H4 (cell line): ENCODE measurements at regions not wholly inside any gene's neighbourhood (a gene's known extent, or its start where the extent isn't known, plus 50 kb on each side); places are given as distances from the start of the nearest gene placed in this dataset.
"Not testable (repeated sequence)": the region's sequence is repeated elsewhere in the genome, so short reads cannot be mapped to it uniquely, and the experiment has no call there.

Source experiments
- DNase-seq: peaks from one replicate; pipeline ENCODE4 v3.0.0-alpha.2; 2015; ENCODE audit warnings: low spot score

DNA sequence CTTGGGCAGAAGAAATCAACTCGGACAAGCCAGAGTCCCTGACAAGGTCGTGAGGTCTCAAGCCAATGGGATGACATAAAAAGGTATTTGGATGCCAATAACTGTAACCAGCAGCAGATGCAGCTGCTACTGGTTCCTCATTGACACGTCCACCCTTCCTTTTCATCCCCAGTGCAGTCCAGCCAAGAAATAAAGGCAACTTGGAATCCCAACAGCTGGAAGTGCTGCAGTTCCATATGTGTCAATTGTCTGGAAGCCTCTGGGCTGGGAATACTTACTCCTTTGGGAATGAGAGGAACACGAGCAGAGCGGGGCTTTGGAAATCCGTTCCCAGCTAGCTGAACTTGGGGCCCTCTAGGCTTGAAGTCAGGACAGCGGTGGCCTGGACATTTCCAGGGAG lies 360.4 kb upstream of the ZFHX3 start:
- DNase-seq = no peak

DNA sequence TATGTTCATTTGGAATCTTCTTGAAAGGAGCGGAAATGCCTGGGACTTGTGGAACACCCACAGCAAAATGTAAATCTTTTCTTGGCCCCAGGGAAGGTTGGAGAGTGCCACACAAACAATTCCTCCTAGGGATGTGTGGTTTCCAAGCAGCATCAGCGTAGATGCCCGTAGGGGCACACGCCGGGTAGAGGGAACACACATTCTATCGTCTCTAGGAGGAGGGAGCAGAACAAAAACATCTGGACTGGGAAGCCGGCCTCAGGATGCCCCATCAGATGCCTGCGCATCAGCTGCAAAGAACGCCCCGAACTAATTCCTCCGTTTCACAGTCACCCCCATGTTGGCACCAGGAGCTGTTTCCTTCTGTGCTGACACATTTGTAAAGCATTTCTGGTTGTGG lies 357.9 kb upstream of the ZFHX3 start:
- no peak for DNase-seq

DNA sequence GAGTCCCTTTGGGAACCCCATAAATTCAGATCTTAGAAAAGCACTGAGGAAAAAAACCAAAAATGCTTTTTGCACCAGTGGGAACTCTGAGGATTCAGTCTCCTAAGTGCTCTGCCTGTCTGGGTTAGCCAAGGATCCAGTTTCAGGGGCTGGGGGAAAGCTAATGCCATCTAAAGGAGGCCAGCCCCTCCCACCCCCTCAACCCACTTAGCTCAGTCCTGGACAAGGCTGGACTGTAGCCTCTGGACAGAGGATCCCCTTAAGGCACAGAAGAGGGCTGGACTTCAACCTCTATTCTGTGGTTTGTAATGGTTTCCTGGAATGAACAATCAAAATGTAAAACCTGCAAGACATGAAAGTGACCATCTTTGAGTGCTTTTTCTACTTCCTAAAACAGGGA lies 356.1 kb upstream of the ZFHX3 start:
- DNase-seq = no peak

DNA sequence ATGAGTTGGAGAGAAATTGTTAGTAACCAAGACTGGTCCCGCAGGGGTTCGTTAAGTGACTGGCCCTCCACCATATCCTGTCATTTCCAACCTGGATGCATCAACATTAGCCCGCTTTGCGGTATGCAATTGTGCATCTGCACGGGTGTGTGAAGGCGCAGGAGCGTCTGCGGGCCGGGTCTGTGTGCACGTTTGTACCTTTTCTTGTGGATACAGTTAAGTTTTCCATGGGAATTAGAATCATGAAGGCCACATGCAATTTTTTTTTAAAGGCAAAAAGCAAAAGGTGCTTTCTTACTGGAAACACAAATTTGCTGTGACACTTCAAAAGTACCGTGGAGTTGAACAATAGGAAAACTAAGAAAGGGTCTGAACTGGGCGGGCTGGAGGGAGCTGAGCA lies 355.4 kb upstream of the ZFHX3 start:
- no peak for DNase-seq

DNA sequence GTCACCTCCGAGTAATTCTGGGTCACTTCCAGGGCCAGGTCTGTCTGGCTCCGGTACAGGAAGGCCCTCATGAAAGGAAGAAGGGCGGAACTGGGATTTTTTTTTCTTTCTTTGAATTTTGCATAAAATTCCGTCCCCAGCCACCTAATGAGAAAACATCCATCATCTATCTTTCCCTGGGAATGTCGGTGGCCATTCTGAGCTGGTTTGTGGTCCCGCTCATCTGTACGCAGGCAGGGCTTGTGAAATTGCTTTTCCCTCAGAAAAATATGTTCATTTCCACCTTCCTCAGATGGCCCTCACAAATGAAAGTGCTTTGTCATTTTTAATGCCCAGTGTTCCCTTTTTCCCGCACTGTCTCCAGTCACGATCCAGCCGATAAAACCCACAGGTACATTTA lies 353.0 kb upstream of the ZFHX3 start:
- no peak for DNase-seq

DNA sequence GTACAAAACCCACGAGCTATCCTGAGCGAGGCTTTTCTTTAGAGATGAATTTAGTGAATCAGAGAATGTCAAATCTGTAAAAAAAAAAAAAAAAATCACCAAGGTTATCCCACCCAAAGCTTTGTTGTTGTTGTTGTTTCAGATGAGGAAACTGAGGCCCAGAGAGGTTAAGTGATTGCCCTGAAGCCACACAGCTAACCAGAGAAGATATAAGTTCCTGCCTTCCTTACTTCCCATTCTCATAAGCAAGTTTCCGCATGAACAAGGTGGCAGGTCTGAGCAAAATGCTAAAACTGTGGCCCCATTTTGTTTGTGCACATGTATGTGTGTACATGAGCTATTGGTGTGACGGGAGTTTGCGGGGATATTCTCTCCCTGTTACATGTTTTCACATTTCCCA lies 352.1 kb upstream of the ZFHX3 start:
- no peak for DNase-seq

DNA sequence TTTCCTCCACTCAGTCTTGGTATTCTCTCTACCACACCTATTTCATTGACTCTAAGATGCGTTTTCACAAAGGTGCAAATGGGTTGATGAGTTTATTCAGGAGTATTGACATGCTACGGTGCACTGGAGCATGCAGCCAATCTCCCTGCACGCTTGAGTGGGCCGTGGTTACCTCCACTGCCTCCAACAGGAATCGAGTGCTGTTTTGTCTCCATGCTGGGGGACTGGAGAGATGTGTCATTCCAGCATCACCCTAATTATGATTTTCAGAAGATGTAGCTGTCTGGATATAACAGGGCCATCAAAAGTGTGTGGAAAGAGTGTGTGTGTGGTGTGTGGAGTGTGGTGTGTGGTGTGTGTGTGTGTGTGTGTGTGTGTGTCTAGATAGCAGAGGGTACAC lies 351.6 kb upstream of the ZFHX3 start:
- no peak for DNase-seq

DNA sequence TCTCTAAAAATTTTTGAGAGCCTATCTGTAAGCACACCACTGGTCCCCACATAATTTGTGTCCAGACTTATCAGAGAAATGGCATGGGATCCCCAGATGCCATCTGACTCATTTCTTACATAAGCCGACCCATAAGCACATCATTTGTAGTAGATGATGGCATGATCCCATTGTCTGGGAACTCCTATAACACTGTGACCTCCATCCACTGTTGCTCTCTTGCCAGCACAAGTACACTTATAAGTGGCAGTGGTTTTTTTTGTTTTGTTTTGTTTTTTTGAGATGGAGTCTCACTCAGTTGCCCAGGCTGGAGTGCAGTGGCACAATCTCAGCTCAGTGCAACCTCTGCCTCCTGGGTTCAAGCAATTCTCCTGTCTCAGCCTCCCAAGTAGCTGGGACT lies 350.7 kb upstream of the ZFHX3 start:
- DNase-seq = not testable (repeated sequence)

DNA sequence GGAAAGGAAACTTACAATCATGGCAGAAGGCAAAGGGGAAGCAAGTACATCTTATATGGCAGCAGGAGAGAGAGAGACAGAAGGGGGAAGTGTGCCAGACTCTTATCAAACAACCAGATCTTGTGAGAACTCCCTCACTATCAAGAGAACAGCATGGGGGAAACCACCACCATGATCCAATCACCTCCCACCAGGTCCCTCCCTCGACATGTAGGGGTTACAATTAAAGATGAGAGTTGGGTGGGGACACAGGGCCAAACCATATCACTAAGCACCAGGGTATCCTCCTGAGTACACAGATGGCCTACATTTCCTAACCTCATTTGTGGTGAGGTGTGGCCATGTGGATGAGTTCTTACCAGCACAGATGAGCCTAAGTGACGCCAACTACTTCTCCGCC lies 348.6 kb upstream of the ZFHX3 start:
- DNase-seq = no peak

DNA sequence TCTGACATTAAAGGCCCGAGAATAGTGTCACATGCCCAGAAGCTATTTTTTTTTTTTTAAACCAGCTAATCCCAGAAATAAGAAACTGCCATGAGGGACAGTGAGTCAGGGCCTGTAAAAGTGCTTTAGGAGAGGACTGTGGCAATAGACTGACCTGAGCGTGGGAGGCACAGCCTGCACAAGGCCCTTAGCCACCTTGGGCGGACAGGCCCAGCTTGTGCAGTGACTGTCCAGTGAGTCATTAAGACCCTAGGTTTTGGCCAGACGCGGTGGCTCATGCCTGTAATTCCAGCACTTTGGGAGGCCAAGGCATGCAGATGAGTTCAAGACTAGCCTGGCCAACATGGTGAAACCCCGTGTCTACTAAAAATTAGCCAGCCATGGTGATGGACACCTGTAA lies 343.0 kb upstream of the ZFHX3 start:
- no peak for DNase-seq

DNA sequence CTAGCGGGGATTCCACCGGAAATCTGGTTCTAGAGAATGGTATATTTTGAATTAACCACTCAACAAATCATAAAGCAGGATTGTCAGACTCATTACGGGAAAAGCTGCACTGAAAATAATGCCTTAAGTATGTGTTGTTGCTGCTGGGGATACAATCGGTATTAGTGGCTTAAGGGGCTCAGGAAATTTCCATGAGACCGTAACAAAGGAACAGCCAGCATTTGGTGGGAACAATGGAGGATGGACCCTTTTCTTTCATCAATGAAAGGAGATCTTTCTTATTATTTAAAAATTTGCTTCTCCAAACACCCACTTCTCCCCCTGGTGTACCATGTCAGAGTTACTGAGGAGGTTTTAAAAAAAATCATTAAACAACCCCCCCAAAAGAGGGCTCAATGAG lies 342.6 kb upstream of the ZFHX3 start:
- no peak for DNase-seq

DNA sequence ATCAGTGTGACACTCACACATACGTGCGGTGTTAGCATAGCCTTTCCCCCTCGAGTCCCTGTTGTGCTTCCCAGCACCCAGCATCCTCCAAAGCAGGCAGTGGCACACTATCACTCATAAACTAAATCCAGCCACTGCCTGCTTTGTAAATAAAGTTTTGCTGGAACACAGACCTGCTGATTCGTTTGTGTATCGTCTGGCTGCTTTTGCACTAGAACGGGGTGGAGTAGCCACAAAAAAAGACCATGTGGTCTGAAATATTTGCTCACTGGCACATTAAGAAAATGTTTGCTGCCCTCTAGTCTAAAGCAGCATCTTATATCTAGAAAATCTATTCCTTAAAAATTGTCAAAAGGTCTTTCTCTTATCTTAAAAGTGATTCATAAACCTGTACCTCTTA lies 341.2 kb upstream of the ZFHX3 start:
- no peak for DNase-seq

DNA sequence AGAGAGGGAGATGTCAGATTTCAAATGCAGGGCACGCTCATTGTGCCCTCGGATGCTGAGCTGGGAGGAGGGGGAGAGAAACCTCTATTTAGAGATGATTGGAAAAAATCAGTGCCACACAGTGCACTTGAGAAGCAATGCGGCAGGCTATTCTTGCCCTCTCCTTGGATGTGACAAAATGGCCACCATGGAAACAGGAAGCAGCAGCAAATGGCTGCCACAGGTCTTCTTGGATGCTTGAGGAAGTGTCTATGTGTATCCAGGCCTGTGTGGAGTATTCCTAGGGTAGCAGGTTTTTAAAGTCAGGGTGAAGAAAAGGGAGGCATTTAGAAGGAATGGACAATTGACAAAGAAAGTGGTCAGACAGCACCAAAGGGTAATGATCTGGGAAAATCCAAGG lies 340.1 kb upstream of the ZFHX3 start:
- no peak for DNase-seq

DNA sequence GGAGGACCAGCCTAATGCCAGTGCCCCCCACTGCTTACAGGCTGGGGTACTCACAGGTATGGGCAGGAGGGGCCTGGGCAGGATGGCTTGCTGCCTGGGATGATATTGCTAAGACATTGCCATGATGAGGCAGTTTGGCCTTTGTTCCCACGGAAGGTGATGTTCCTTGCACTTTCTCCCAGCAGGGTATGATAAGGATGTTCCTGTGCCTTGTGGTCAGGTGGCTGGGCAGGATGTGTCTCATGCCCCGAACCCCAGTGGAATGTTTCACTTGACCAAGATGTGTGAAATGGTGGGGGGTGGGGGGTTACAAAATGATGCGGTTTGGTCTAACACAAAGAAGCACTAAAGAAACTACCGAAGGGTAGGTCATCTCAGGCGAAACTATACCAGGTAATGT lies 337.8 kb upstream of the ZFHX3 start:
- no peak for DNase-seq

DNA sequence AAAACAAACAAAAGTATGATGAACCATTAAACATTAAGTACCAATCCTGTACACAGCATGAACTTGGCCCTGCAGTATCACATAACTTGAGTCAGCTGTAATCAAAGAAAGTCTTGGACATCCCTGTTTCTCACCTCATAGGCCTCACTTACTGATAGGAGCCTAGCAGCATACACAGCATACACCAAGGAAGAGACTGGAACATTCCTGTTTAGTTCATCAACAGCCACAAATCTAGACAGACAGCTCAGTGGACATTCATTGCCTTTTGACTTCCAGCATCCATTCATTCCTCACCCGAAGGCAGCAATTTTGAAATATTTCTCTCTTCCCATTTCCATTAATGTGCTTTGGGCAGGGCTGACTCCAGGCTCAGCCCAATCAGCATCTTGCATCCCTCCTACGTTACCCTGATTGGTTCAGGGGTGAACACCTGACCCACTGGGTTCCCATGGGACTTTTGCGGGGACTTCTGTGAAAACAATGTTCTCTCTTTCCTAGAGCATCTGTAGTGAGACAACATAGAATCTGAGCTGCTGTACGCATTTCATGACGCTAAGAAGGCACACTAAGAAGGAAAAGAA lies 336.7 kb upstream of the ZFHX3 start:
- DNase-seq = no peak

DNA sequence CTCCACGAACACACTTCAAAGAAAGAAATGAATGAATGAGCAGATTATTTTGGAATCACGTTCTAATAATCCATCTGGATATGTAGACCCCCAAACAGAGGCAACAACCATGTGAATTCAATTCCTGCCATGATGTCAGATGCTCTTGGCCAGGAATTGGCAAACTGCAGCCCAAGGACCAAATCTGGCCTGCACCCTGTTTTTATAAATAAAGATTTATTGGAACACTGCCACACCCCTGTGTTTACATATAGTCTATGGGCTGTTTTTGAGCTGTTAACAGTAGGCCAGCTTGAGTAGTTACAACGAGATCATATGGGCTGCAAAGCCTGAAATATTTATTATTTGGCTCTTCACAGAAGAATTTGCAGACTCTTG lies 336.0 kb upstream of the ZFHX3 start:
- DNase-seq = no peak

DNA sequence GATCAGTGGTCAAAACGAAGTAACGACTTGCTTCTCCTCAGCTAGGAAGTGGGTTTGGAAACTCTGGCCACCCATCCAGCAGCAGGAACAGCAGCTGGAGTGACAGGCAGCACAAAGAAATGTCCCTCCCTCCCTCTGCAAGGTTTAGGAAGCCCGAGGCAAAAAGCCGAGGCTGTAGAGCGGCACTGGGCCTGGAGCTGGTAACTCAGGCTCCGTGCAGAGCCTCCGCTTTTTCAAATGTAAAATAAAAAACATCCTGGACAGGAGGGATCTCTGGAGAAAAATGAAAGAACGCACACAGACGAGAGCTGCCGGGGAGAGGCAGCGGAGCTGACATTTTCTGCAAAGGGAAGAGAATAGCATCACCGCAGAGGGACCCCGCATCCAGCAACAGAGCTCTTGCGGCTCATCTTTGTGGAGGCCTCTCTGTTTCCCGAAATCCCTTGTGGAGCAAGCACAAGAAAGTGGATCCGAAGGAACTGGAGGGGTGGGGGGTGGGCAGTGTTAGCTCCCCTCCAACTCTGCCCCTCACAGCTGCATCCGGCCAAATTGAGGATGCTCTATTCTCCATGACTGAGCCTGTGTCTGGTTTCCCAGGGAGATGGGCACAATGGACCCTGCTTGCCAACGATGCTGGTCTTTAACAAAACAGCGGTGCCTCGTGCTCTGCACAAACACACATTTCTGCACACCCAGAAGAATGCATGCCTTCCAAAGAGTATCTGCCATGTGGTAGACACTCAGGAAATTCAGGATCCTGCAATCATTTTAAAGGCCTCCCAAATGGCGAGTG lies 335.5 kb upstream of the ZFHX3 start:
- DNase-seq = no peak

DNA sequence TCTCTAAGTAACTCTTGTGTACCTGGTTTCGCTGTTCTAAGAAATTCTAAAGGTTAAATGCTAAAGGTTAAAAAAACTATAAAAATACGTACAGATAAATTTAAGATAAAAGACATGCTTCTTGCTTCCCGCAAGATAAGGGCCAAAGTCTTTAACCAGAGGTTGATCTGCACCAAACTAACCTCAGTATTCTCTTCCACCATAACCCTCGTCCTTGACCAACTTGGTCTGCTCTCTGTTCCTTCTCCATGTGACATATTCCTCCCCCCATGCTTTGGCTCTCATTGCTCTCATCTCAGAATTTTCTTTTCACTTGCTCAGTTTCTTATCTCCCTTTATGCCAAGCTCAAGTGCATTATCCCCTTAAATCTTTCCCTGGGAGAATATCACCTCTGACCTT lies 330.5 kb upstream of the ZFHX3 start:
- DNase-seq = no peak

DNA sequence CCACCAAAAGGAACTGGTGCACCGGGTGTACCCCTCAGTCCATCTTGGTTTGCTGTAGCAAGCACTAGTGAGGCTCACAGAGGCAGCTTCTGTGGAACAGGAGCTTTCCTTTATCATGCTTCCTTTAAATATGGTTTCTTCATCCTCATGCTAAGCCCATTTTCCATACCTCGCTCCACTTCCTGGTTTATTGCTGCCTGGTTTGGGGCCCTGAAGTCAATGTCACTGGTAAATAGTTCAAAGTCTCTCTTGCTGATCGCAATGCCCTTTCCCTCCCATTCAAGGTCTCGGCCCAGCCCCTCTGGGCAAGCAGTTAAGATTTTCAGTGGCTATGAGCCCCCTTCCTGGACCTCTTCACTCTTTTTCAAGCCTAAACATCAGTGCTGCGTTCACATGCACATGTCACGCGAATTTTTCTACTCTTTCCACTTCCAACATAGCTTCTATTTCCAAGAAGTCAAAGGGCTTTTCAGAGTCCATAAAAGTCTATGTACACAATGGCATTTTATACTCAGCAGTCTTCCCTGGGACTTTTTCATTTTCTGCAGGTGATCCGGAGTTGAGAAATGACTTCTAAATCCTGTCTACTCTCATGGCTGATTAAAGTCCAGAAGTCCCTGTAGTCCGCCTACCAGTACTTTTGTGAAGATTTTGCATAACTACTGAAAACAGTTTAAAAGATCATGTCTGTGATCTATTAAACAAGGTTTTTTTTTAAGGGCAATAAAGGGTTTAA lies 323.8 kb upstream of the ZFHX3 start:
- DNase-seq = no peak

DNA sequence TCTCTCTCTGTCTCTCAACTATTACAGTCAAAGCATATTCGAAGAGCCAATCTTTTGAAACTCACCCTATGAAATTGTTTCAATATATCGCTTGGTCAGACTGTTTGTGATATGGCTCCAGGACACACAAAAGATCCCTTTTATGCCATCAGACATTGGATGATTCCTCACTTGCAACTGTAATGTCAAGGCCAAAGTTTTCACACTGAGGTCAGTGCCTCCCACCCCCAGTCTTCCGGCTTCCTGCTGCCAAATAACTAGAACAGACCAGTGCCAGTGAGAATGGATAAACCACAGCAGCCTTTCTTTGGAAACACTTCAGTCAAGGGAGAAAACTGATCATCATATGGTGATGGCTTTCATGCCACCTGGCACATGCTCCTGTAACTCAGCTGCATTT lies 321.9 kb upstream of the ZFHX3 start:
- DNase-seq = no peak

DNA sequence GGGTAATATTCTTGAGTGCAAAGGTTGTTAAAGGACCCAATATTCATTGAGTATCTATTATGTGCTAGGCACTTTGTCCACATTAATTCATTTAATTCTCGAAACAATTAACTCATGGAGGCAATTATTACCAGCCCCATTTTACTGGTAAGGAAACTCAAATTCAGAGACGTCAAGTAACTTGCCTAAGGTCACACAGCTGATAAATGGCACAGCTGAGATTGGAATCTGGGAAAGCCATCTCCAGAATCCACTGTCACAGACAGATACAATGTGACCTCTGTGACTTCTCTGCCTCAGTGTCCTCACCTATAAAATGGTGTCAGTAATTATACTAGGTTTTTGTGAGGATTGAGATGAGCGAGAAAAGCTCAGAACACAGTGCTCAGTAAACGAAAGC lies 320.8 kb upstream of the ZFHX3 start:
- DNase-seq = no peak

DNA sequence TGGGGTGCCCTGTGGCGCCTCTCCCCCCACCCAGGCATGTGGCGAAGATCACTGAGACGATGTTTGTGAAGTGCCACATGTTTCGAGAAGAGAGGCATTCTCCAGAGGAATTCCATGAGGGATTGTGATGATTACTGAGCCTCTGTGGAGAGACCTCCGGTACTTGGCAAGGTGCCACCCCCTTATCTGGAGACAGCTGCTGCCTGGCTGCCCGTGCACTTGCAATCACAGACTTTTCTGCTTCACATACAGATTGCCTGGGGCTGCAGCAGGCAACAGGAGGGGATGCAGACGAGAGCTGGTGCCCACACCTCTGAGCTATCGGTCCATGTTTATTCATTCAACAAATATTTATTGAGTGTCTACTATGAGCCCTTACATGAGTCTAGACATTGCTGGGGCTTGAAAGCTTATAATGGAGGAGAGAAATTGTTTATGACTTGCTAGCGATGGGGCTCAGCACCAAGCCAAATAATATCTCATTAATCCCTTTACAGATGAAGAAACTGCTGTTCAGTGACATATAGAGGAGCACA lies 317.2 kb upstream of the ZFHX3 start:
- DNase-seq = peak; percentile 59

DNA sequence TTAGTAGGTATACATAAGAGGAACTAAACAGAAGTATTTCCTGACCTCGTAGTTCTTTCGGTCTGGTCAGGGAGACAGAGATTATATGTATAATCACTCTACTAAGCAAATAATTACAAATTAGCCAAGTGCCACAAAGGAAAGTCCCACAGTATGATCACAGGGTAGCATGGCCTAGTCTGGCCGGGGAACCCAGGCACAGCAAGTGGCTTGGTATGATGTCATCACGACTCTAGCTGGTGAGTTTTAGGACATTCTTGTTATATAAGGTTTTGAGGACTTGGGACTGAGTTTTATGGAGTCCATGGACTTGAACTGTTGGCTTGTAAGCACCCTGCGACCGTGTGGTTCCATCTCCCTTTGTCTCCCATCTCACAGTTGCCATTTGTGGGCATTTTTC lies 316.5 kb upstream of the ZFHX3 start:
- DNase-seq = no peak
